Psoas muscle (tissue), 7 donors: ENCODE measurements at regions not wholly inside any gene's neighbourhood (a gene's known extent, or its start where the extent isn't known, plus 50 kb on each side); places are given as distances from the start of the nearest gene placed in this dataset.

ENCODE experiments used
- ATAC-seq, 4 donors: fragments of 200-7000 bp; cut with Tn5 transposase; one replicate each; pipeline ENCODE4 v1.9.1; 2020; ENCODE audit warnings: moderate library complexity in 3 of 4, mild to moderate bottlenecking in 2 of 4
- DNase-seq, 2 donors: peaks; one replicate each; pipeline ENCODE4 v3.0.0-alpha.2; 2020
- H3K27ac ChIP-seq: fragments of 200-600 bp; one replicate; pipeline ENCODE4 v1.8.0; 2022
- H3K27me3 ChIP-seq, 3 donors: fragments of 200-600 bp in 1 of 3; one replicate each; pipeline versions ENCODE4 v1.6.1 to v1.8.0; 2013 to 2022; ENCODE audit warnings: low read length in 2 of 3, mild to moderate bottlenecking in 2 of 3, moderate library complexity in 1 of 3; ENCODE audit not compliant: insufficient read depth in 3 of 3
- H3K36me3 ChIP-seq, 2 donors: fragments of 200-600 bp in 1 of 2; one replicate each; pipeline versions ENCODE4 v1.6.1 to v1.8.0; 2013 to 2022; ENCODE audit warnings: low read depth in 1 of 2, mild to moderate bottlenecking in 1 of 2, moderate library complexity in 1 of 2; ENCODE audit not compliant: insufficient read depth in 1 of 2
- H3K4me1 ChIP-seq: fragments of 200-600 bp; one replicate; pipeline ENCODE4 v1.8.0; 2022
- H3K4me3 ChIP-seq: fragments of 200-600 bp; one replicate; pipeline ENCODE4 v1.8.0; 2022; ENCODE audit warnings: mild to moderate bottlenecking
- H3K9me3 ChIP-seq: fragments of 200-600 bp; one replicate; pipeline ENCODE4 v1.8.0; 2022
- CTCF ChIP-seq: fragments of 200-600 bp; IDR thresholded peaks from one replicate; pipeline ENCODE4 v1.8.0; 2022; ENCODE audit warnings: antibody characterized with exemption
- WGBS, 3 donors: extraction: QIAGEN DNeasy Blood & Tissue Kit; methylation state at CpG; one replicate each; pipeline versions ENCODE4 v1.1.6 to v1.1.7; 2013; 5-methylcytosine and 5-hydroxymethylcytosine counted together
- intact Hi-C, 2 donors: fragments of 100-400 bp; cut with DNase I; formaldehyde crosslinking; loops; one replicate each; pipeline versions ENCODE4 v1.11.0 to v1.14.2; 2022
- donor health status: healthy with polysubstance abuse.
- donor health status: DM: no; HTN: no; CAD: no; lungs with moderate emphysema.
- donor health status: Bipolar disorder and iron deficiency.
- donor health status: healthy.
- donor health status: DM: yes; HTN: yes; CAD: no.
- donor health status: DM: no; HTN: no; CAD: no.
- donor health status: DM: yes; HTN: yes; CAD: no.

GRCh38 chr13:111484141-111484925 lies 163.9 kb downstream of the TEX29 start:
- intact Hi-C loops: no loop called here
- Histone ChIP-seq H3K27ac (no peak overlapping the region), H3K36me3 (no peaks in the 10 kb centered on the region), H3K9me3 (peaks cover 13% of the 10 kb centered on the region), H3K4me1 (no peaks in the 10 kb centered on the region), H3K27me3 (peaks cover 0 to 23% (median 5%) of the 10 kb centered on the region in 3 donors), H3K4me3 (no peak overlapping the region)
- WGBS, 3 donors: 58 to 67% (median 66%) methylated on average over 21 to 22 of the region's 22 CpGs
- DNase-seq (no peak), ATAC-seq (no peak)
- no peak for TF ChIP-seq CTCF

DNA sequence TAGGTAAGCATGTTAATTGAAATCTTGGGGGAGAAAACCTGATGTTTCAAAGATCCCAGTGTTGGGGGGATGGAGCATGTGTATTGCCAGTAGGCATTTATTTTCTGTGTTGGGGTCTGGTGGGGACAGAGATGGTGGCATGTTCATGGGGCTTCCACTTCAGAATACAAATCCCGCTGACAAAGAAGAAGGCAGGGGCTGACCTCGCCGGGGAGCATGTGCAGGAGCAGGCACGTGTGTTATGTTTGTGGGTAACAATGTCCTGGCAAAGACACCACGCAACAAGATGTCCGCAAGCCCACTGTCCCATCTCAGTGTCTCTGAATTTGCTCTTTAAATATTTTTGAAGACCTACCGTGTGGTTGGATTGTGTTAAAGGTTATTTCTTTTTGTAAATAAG lies 164.5 kb downstream of the TEX29 start:
- WGBS, 3 donors: 87 to 92% (median 91%) methylated on average over 7 of the region's 7 CpGs
- intact Hi-C loops: no loop called here
- no peaks in the 10 kb centered on the region for H3K36me3 ChIP-seq

GRCh38 chr13:111485491-111486250 lies 165.2 kb downstream of the TEX29 start:
- no peak for DNase-seq
- Histone ChIP-seq H3K36me3 (no peaks in the 10 kb centered on the region), H3K4me1 (no peaks in the 10 kb centered on the region), H3K27ac (no peak overlapping the region), H3K27me3 (peaks cover 0 to 21% (median 6%) of the 10 kb centered on the region in 3 donors), H3K9me3 (peaks cover 13% of the 10 kb centered on the region), H3K4me3 (no peak overlapping the region)
- ATAC-seq: no peak
- no peak for TF ChIP-seq CTCF
- intact Hi-C loops: no loop called here
- 90 to 94% (median 90%) methylated on average over 20 of the region's 20 CpGs for WGBS, 3 donors

More for the DNA sequence above, 164.5 kb downstream of the TEX29 start:
- no peak for DNase-seq
- Histone ChIP-seq H3K4me3 (no peak overlapping the region), H3K4me1 (no peaks in the 10 kb centered on the region), H3K27ac (no peak overlapping the region), H3K27me3 (peaks cover 0 to 21% (median 6%) of the 10 kb centered on the region in 3 donors), H3K9me3 (peaks cover 13% of the 10 kb centered on the region)
- TF ChIP-seq CTCF: no peak
- no peak for ATAC-seq

DNA sequence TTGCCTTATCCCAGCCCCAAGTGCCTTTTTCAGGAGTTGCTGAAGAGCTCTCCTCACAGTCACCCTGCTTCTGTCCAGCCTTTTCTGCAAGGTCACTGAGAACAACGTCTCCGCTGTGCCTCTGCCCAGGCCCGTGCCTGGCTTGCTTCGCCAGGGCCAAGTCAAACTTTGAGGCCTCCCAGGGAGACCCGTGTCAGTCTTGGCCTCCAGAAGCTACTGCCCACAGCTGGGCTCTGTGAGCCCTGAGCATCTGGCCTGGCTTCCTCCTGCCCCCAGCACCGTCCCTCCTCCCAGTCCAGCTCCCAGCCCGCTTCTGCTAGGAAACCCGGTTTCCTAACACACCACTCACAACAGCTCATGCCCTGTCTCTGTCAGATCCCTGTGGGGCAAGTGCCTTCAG lies 165.9 kb downstream of the TEX29 start:
- WGBS, 3 donors: 93 to 97% (median 93%) methylated on average over 8 of the region's 8 CpGs
- no peak for TF ChIP-seq CTCF
- peaks cover 0 to 21% (median 6%) of the 10 kb centered on the region in 3 donors for H3K27me3 ChIP-seq
- peaks cover 13% of the 10 kb centered on the region for H3K9me3 ChIP-seq
- no peak overlapping the region for H3K27ac ChIP-seq
- DNase-seq: no peak
- H3K4me3 ChIP-seq: no peak overlapping the region
- intact Hi-C loops: no loop called here
- H3K4me1 ChIP-seq: no peaks in the 10 kb centered on the region
- ATAC-seq: no peak
- no peaks in the 10 kb centered on the region for H3K36me3 ChIP-seq
